ENCODE measurements at regions not wholly inside any gene's neighbourhood (a gene's known extent, or its start where the extent isn't known, plus 50 kb on each side); places are given as distances from the start of the nearest gene placed in this dataset.

GRCh38 chr4:8754634-8755589 lies 116.7 kb downstream of the HMX1 start:
- DNase-seq, result peak; percentile 21

GRCh38 chr4:8748236-8748575 lies 123.4 kb downstream of the HMX1 start:
- no peak for DNase-seq

- DNase-seq, result peak; percentile 34
These were observed 124.0 kb downstream of the HMX1 start for GRCh38 chr4:8747467-8748235.

- peak; percentile 54 for DNase-seq
These were observed 124.8 kb downstream of the HMX1 start for GRCh38 chr4:8746523-8747466.

GRCh38 chr4:8745826-8746225 lies 125.8 kb downstream of the HMX1 start:
- no peak for DNase-seq

- DNase-seq, result peak; percentile 42
These were observed 126.4 kb downstream of the HMX1 start for GRCh38 chr4:8745005-8745790.

GRCh38 chr4:8744083-8744805 lies 127.4 kb downstream of the HMX1 start:
- DNase-seq, result peak; percentile 43

- DNase-seq, result no peak
These were observed 129.1 kb downstream of the HMX1 start for GRCh38 chr4:8742546-8742945.

GRCh38 chr4:8741513-8742226 lies 130.0 kb downstream of the HMX1 start:
- peak; percentile 38 for DNase-seq

GRCh38 chr4:8740666-8741395 lies 130.8 kb downstream of the HMX1 start:
- DNase-seq, result peak; percentile 48

GRCh38 chr4:8739820-8740665 lies 131.6 kb downstream of the HMX1 start:
- DNase-seq, result peak; percentile 44

GRCh38 chr4:8739317-8739716 lies 132.3 kb downstream of the HMX1 start:
- no peak for DNase-seq

GRCh38 chr4:8738471-8738931 lies 133.1 kb downstream of the HMX1 start:
- no peak for DNase-seq

GRCh38 chr4:8737601-8738279 lies 133.9 kb downstream of the HMX1 start:
- peak; percentile 58 for DNase-seq

GRCh38 chr4:8737075-8737474 lies 134.6 kb downstream of the HMX1 start:
- peak; percentile 54 for DNase-seq

GRCh38 chr4:8736090-8736825 lies 135.4 kb downstream of the HMX1 start:
- no peak for DNase-seq
